ENCODE measurements at regions not wholly inside any gene's neighbourhood (a gene's known extent, or its start where the extent isn't known, plus 50 kb on each side); places are given as distances from the start of the nearest gene placed in this dataset.

DNA sequence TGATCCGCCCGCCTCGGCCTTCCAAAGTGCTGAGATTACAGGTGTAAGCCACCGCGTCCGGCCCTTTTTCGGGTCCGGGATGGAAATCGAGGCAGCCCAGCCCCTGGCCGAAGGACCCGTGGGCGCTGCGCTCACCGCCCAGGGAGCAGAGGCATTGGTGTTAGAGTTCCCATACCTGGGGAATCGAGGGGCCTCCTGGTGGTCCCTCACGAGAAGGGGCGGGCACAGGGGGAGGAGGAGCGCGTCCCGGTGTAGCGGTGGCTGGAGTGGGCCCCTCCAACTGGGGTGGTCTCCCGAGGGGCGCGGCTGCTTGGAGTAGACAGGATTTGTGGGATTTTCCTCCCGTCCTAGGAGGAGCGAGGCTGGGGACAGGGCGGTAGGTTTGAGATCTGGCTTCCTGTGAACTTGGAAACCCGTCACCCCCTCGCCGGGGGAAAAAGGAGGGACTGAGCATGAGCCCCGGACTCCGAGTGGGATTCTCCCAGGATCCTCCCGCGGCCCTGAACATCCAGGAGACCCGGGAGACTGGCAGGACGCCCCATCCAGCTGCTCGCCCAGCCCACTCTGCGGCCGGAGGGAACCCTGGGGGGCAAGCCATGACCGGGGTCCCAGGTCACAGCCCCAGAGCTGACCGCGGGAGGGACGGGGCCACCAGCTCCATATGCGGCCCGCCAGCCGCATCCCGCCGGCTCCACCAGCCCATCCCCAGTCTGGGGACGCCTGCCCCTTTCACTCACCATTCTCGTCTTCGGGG lies 70.9 kb downstream of the ASCL4 start:
- TF ChIP-seq, protein P1, sequence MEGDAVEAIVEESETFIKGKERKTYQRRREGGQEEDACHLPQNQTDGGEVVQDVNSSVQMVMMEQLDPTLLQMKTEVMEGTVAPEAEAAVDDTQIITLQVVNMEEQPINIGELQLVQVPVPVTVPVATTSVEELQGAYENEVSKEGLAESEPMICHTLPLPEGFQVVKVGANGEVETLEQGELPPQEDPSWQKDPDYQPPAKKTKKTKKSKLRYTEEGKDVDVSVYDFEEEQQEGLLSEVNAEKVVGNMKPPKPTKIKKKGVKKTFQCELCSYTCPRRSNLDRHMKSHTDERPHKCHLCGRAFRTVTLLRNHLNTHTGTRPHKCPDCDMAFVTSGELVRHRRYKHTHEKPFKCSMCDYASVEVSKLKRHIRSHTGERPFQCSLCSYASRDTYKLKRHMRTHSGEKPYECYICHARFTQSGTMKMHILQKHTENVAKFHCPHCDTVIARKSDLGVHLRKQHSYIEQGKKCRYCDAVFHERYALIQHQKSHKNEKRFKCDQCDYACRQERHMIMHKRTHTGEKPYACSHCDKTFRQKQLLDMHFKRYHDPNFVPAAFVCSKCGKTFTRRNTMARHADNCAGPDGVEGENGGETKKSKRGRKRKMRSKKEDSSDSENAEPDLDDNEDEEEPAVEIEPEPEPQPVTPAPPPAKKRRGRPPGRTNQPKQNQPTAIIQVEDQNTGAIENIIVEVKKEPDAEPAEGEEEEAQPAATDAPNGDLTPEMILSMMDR (IDR thresholded peaks at IDR 0.05; ENCODE audit: extremely low read depth, insufficient read depth, missing control alignments): no peak
- in situ Hi-C loops (cut with MboI; ENCODE audit: low pct_unique_long_range_greater_than_20kb, low sequenced_read_pairs, unreplicated experiment): no loop called here
- no peak for DNase-seq (ENCODE audit: low spot score)

GRCh38 chr12:107845980-107846659 lies 71.6 kb downstream of the ASCL4 start:
- in situ Hi-C loops (cut with MboI; ENCODE audit: low pct_unique_long_range_greater_than_20kb, low sequenced_read_pairs, unreplicated experiment): no loop called here
- TF ChIP-seq, protein P1 (IDR thresholded peaks at IDR 0.05; ENCODE audit: extremely low read depth, insufficient read depth, missing control alignments): no peak
- DNase-seq (ENCODE audit: low spot score): no peak

GRCh38 chr12:107847430-107847829 lies 72.9 kb downstream of the ASCL4 start:
- TF ChIP-seq, protein P1 (IDR thresholded peaks at IDR 0.05; ENCODE audit: extremely low read depth, insufficient read depth, missing control alignments): no peak
- no peak for DNase-seq (ENCODE audit: low spot score)
- in situ Hi-C loops (cut with MboI; ENCODE audit: low pct_unique_long_range_greater_than_20kb, low sequenced_read_pairs, unreplicated experiment): no loop called here

DNA sequence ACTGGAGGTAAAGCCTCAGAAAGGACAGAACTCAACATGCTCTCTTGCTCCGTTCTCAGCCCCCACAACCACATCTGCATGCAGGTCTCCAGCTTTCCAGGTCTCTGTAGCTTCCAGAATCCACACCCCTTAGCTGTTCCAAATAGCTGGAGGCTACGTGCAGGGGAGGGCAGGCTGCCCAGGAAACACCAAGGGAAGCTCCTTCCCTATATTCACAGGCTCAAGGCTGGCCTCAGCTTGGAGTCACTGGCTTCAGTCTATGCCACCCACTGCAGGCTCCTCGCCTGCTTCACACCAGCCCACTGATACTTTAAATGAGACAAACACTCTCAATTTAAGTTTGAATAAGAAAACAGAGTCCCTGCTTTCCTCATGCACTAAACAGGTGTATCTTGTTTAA lies 73.3 kb downstream of the ASCL4 start:
- TF ChIP-seq, protein P1 (IDR thresholded peaks at IDR 0.05; ENCODE audit: extremely low read depth, insufficient read depth, missing control alignments): no peak
- no peak for DNase-seq (ENCODE audit: low spot score)
- in situ Hi-C loops (cut with MboI; ENCODE audit: low pct_unique_long_range_greater_than_20kb, low sequenced_read_pairs, unreplicated experiment): no loop called here

GRCh38 chr12:107853479-107853878 lies 79.0 kb downstream of the ASCL4 start:
- no peak for DNase-seq (ENCODE audit: low spot score)
- in situ Hi-C loops (cut with MboI; ENCODE audit: low pct_unique_long_range_greater_than_20kb, low sequenced_read_pairs, unreplicated experiment): no loop called here
- TF ChIP-seq, protein P1 (IDR thresholded peaks at IDR 0.05; ENCODE audit: extremely low read depth, insufficient read depth, missing control alignments): no peak

DNA sequence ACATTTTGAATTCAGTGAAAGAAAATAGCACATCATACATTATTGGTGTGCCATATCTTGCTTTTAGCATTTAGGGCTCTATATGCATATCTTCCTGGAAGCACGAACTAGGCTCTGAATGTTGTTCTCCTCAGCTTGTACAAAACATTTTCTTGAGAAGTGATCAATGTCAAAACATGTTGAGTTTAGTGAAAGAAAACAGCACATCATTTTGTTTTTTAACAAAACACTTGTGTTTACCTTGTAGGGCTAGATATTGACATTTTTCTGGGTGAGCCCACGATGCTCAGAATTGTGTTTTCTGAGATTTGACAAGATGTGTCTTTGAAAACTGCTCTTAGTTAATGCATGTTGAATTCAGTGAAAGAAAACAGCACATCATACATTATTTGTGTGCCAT lies 81.0 kb downstream of the ASCL4 start:
- no peak for DNase-seq (ENCODE audit: low spot score)
- TF ChIP-seq, protein P1 (IDR thresholded peaks at IDR 0.05; ENCODE audit: extremely low read depth, insufficient read depth, missing control alignments): no peak
- in situ Hi-C loops (cut with MboI; ENCODE audit: low pct_unique_long_range_greater_than_20kb, low sequenced_read_pairs, unreplicated experiment): no loop called here
